GM12878 (cell line): ENCODE measurements at regions not wholly inside any gene's neighbourhood (a gene's known extent, or its start where the extent isn't known, plus 50 kb on each side); places are given as distances from the start of the nearest gene placed in this dataset.

Experiments used
- ATAC-seq: fragments of 200-7000 bp; cut with Tn5 transposase; 3 replicates; pipeline ENCODE4 v1.9.1; 2020; ENCODE audit warnings: mild to moderate bottlenecking, moderate library complexity
- BruUV-seq: library from RNA; stranded (reverse); fragments of 400-500 nt; replicated peaks from 2 replicates; lab custom pipeline; 2021; lab: Mats Ljungman, UMichigan
- CTCF ChIA-PET: fragments of 300-600 bp; sonication (Branson Sonifier 250); formaldehyde crosslinking; extraction: SDS; loops from one replicate; lab custom pipeline; 2021; ENCODE audit warnings: inconsistent platforms; lab: Yijun Ruan, JAX
- POLR2A ChIA-PET: fragments of 350-600 bp; formaldehyde crosslinking; extraction: SDS; loops from one replicate; lab custom pipeline; 2021; ENCODE audit warnings: inconsistent platforms; lab: Charles Lee
- RAD21 ChIA-PET: fragments of 300-600 bp; sonication (Branson Sonifier 250); formaldehyde crosslinking; loops from one replicate; lab custom pipeline; 2023; ENCODE audit warnings: antibody characterized with exemption; ENCODE audit not compliant: unreplicated experiment; lab: Charles Lee
- SMC1A ChIA-PET: fragments of 300-600 bp; sonication (Branson Sonifier 250); formaldehyde crosslinking; loops from one replicate; lab custom pipeline; 2023; ENCODE audit not compliant: unreplicated experiment, uncharacterized antibody; lab: Charles Lee
- DNase-seq: peaks from one replicate; pipeline ENCODE4 v3.0.0-alpha.2; 2011; ENCODE audit warnings: low read depth, low spot score
- FAIRE-seq: peaks from 3 replicates; lab custom pipeline; 2011; peaks lifted over from hg19 to GRCh38; lab: Jason Lieb, UNC
- H2AFZ ChIP-seq: 2 replicates; pipeline ENCODE4 v1.6.0; 2011; ENCODE audit warnings: low read depth, low read length, control low read depth; ENCODE audit not compliant: control insufficient read depth
- H3K27ac ChIP-seq: 2 replicates; pipeline ENCODE4 v1.5.1; 2011; ENCODE audit warnings: control low read depth; ENCODE audit not compliant: control insufficient read depth, insufficient read depth
- H3K27me3 ChIP-seq, 2 experiments: replicated peaks in 1 of 2; 2 replicates each; pipeline versions ENCODE4 v1.6.0 to v1.6.1; 2011; ENCODE audit warnings: low read length in 1 of 2; ENCODE audit not compliant: control insufficient read depth in 2 of 2, insufficient read depth in 2 of 2
- H3K36me3 ChIP-seq, 2 experiments: 2 replicates each; pipeline ENCODE4 v1.5.1; 2011; ENCODE audit warnings: low read length in 1 of 2; ENCODE audit not compliant: control insufficient read depth in 2 of 2, insufficient read depth in 2 of 2
- H3K4me1 ChIP-seq: 2 replicates; pipeline ENCODE4 v1.6.1; 2011; ENCODE audit warnings: mild to moderate bottlenecking, low read length, moderate library complexity, mixed read lengths; ENCODE audit not compliant: control insufficient read depth, insufficient read depth
- H3K4me2 ChIP-seq: 2 replicates; pipeline ENCODE4 v1.6.0; 2011; ENCODE audit warnings: control low read depth; ENCODE audit not compliant: control insufficient read depth, insufficient read depth
- H3K4me3 ChIP-seq: fragments of 200-600 bp; sonication (generic); 2 replicates; pipeline ENCODE4 v1.5.1; 2016
- H3K79me2 ChIP-seq: 2 replicates; pipeline ENCODE4 v1.6.0; 2011; ENCODE audit warnings: low read length; ENCODE audit not compliant: control insufficient read depth, insufficient read depth
- H3K9ac ChIP-seq: 2 replicates; pipeline ENCODE4 v1.8.0; 2011; ENCODE audit warnings: low read length, control low read depth, mixed read lengths; ENCODE audit not compliant: control insufficient read depth, insufficient read depth
- H3K9me3 ChIP-seq: replicated peaks from 3 replicates; pipeline ENCODE4 v1.5.1; 2011; ENCODE audit warnings: mild to moderate bottlenecking, low read length; ENCODE audit not compliant: control insufficient read depth, insufficient read depth
- H4K20me1 ChIP-seq: 2 replicates; pipeline ENCODE4 v1.6.0; 2011; ENCODE audit not compliant: control insufficient read depth, insufficient read depth
- ATF3 ChIP-seq: IDR thresholded peaks from 2 replicates; pipeline ENCODE4 v1.6.1; 2011; ENCODE audit warnings: low read depth, mild to moderate bottlenecking, low read length, moderate library complexity, borderline replicate concordance; ENCODE audit errors: extremely low read depth
- CREM ChIP-seq: IDR thresholded peaks from 2 replicates; pipeline ENCODE4 v1.6.1; 2014; ENCODE audit warnings: antibody characterized with exemption, low read depth
- HDAC6 ChIP-seq: fragments of 200-600 bp; sonication (generic); IDR thresholded peaks from one replicate; pipeline ENCODE4 v1.8.0; 2017; ENCODE audit warnings: antibody characterized with exemption; ENCODE audit not compliant: unreplicated experiment
- IKZF1 ChIP-seq: fragments of 450-650 bp; conservative IDR thresholded peaks from 2 replicates; pipeline ENCODE4 v1.6.1; 2017; ENCODE audit warnings: antibody characterized with exemption, mild to moderate bottlenecking
- KLF5 ChIP-seq: fragments of 450-650 bp; IDR thresholded peaks from 2 replicates; pipeline ENCODE4 v1.6.1; 2014; ENCODE audit warnings: mild to moderate bottlenecking; ENCODE audit not compliant: partially characterized antibody
- MLLT1 ChIP-seq: fragments of 450-650 bp; IDR thresholded peaks from 2 replicates; pipeline ENCODE4 v1.6.1; 2016; ENCODE audit warnings: mild to moderate bottlenecking
- POLR2AphosphoS5 ChIP-seq: IDR thresholded peaks from 2 replicates; pipeline ENCODE4 v1.6.1; 2011; ENCODE audit warnings: mild to moderate bottlenecking, low read length, inconsistent platforms
- RELB ChIP-seq: fragments of 450-650 bp; IDR thresholded peaks from 2 replicates; pipeline ENCODE4 v1.6.1; 2017; ENCODE audit warnings: low read depth, mild to moderate bottlenecking, moderate library complexity
- ZBTB40 ChIP-seq: fragments of 450-650 bp; IDR thresholded peaks from 2 replicates; pipeline ENCODE4 v1.6.1; 2016; ENCODE audit warnings: mild to moderate bottlenecking, moderate library complexity, borderline replicate concordance
- ZZZ3 ChIP-seq: IDR thresholded peaks from 2 replicates; pipeline ENCODE4 v1.6.1; 2011; ENCODE audit warnings: low read depth; ENCODE audit not compliant: control insufficient read depth, insufficient read length
- WGBS: methylation state at CpG from one replicate; pipeline ENCODE4 v1.1.6; 2016; ENCODE audit warnings: low lambda C conversion rate; ENCODE audit not compliant: insufficient replicate concordance, insufficient coverage; ENCODE audit errors: missing lambda C conversion rate; 5-methylcytosine and 5-hydroxymethylcytosine counted together
- in situ Hi-C: fragments of 300-500 bp; cut with MboI; formaldehyde crosslinking; loops from 9 replicates; pipeline ENCODE4 v1.14.3; 2018; ENCODE audit warnings: mixed read lengths
- intact Hi-C: fragments of 100-400 bp; cut with micrococcal nuclease; formaldehyde crosslinking; loops from one replicate; pipeline ENCODE4 v1.14.2; 2022; ENCODE audit not compliant: unreplicated experiment

GRCh38 chrX:138938003-138938402 lies 226.5 kb upstream of the FGF13 start:
- no peak overlapping the region for H3K27ac ChIP-seq
- ChIA-PET SMC1A (no interaction called here), RAD21 (no interaction called here), CTCF (no interaction called here), POLR2A (no interaction called here)
- DNase-seq, result no peak
- intact Hi-C loops, result no loop called here
- H3K27me3 ChIP-seq, result no peaks in the 10 kb centered on the region
- ATAC-seq, result no peak
- H4K20me1 ChIP-seq, result no peaks in the 10 kb centered on the region
- TF ChIP-seq ZBTB40 (no peak), POLR2AphosphoS5 (no peak), CREM (no peak), HDAC6 (no peak), RELB (no peak), ATF3 (no peak), IKZF1 (no peak), MLLT1 (no peak), ZZZ3 (no peak), KLF5 (no peak)
- WGBS, result 0% methylated on average over 1 of the region's 1 CpG
- in situ Hi-C loops, result no loop called here
- H3K9me3 ChIP-seq, result no peaks in the 10 kb centered on the region
- no peak overlapping the region for H3K9ac ChIP-seq
- FAIRE-seq, result no peak
- BruUV-seq, result no TSS peak
- H3K4me3 ChIP-seq, result no peak overlapping the region
- no peaks in the 10 kb centered on the region for H3K4me1 ChIP-seq
- no peak overlapping the region for H2AFZ ChIP-seq
- H3K79me2 ChIP-seq, result no peaks in the 10 kb centered on the region
- no peaks in the 10 kb centered on the region for H3K36me3 ChIP-seq
- no peak overlapping the region for H3K4me2 ChIP-seq
